Ectodermal cell (in vitro differentiated cells): ENCODE measurements at regions not wholly inside any gene's neighbourhood (a gene's known extent, or its start where the extent isn't known, plus 50 kb on each side); places are given as distances from the start of the nearest gene placed in this dataset.
"Not testable (repeated sequence)": the region's sequence is repeated elsewhere in the genome, so short reads cannot be mapped to it uniquely, and the experiment has no call there.

ENCODE experiments used
- H3K27ac ChIP-seq: 2 replicates; pipeline ENCODE4 v1.7.0; 2013; ENCODE audit warnings: mild to moderate bottlenecking, low read depth, low read length; ENCODE audit not compliant: insufficient read depth, poor library complexity, severe bottlenecking
- H3K27me3 ChIP-seq: 2 replicates; pipeline ENCODE4 v1.7.0; 2013; ENCODE audit warnings: mild to moderate bottlenecking, low read length; ENCODE audit not compliant: insufficient read depth, control insufficient read depth, poor library complexity, severe bottlenecking
- H3K36me3 ChIP-seq: one replicate; pipeline ENCODE4 v1.7.0; 2013; ENCODE audit warnings: low read length; ENCODE audit not compliant: control insufficient read depth, insufficient read depth
- H3K4me1 ChIP-seq: one replicate; pipeline ENCODE4 v1.7.0; 2013; ENCODE audit warnings: low read length; ENCODE audit not compliant: control insufficient read depth, insufficient read depth
- H3K4me3 ChIP-seq: 2 replicates; pipeline ENCODE4 v1.7.0; 2013; ENCODE audit warnings: low read depth, low read length, control low read depth; ENCODE audit not compliant: insufficient read depth
- H3K9me3 ChIP-seq: 2 replicates; pipeline ENCODE4 v1.7.0; 2013; ENCODE audit warnings: mild to moderate bottlenecking, low read length, moderate library complexity; ENCODE audit not compliant: control insufficient read depth
- WGBS, 2 experiments: methylation state at CpG; one replicate each; pipeline ENCODE4 v1.1.7; 2013; ENCODE audit warnings: missing lambda C conversion rate in 2 of 2; 5-methylcytosine and 5-hydroxymethylcytosine counted together

DNA sequence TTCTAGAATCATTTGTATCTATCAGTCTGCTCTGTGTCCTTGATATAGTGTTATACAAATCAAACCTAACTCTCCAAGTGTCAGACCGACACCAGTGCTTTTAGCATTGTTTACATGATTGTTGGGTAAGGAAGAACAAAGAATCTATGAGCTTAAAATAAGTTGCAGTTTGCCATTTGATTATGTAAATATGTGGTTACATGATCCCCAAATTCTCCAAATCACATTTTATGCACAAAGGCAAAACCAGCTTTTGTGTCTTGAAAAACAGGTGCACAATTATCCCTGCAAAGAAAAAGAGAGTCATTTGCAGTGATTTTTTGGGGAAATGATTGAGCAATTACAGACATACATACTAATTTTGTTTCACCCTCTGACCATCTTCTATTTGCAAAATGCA, 652.6 kb upstream of the CHAC2 start:
- Histone ChIP-seq H3K9me3 (no peaks in the 10 kb centered on the region), H3K27ac (no peak overlapping the region), H3K4me3 (no peak overlapping the region), H3K4me1 (no peaks in the 10 kb centered on the region), H3K36me3 (no peaks in the 10 kb centered on the region), H3K27me3 (no peaks in the 10 kb centered on the region)
- 83 to 100% methylated on average over 1 of the region's 1 CpG for WGBS, 2 experiments

DNA sequence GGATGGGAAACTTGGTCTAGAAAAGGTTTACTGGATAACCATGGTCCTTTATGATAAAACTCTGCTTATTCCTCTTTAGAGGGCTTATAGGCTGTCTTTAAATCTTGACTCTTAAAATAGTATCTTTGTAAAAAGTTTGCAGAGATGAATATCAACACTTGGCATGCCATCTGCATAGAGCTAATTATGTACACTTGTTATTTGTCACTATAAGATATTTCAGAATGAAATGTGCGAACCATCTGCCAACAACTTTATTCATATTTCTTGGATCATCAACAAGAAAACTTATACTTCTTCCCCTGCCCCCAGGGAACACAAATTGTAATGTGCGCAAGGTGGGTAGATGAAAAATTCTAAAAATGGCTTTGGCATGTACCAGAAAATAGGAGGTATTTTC, 653.0 kb upstream of the CHAC2 start:
- Histone ChIP-seq H3K27me3 (no peaks in the 10 kb centered on the region), H3K36me3 (no peaks in the 10 kb centered on the region), H3K9me3 (no peaks in the 10 kb centered on the region), H3K27ac (no peak overlapping the region), H3K4me3 (no peak overlapping the region), H3K4me1 (no peaks in the 10 kb centered on the region)
- 90% methylated on average over 2 of the region's 2 CpGs; no CpG with 5 or more reads in 1 of the 2 experiments for WGBS, 2 experiments

DNA sequence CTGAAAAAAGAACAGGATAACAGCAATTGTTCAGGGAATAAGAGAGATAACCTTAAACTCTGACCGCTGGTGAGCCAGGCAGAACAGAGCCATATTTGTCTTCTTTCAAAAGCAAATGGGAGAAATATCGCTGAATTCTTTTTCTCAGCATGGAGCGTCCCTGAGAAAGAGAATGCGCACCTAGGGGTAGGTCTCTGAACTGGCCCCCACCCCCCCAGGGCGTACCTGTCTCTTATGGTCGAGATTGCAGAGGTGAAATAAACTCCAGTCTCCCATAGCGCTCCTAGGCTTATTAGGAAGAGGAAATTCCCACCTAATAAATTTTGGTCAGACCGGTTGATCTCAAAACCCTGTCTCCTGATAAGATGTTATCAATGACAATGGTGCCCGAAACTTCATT, 655.2 kb upstream of the CHAC2 start:
- 76 to 83% methylated on average over 9 of the region's 9 CpGs for WGBS, 2 experiments
- not testable (repeated sequence) for H3K27me3 ChIP-seq, H3K4me3 ChIP-seq, H3K9me3 ChIP-seq, H3K27ac ChIP-seq, H3K36me3 ChIP-seq, H3K4me1 ChIP-seq

DNA sequence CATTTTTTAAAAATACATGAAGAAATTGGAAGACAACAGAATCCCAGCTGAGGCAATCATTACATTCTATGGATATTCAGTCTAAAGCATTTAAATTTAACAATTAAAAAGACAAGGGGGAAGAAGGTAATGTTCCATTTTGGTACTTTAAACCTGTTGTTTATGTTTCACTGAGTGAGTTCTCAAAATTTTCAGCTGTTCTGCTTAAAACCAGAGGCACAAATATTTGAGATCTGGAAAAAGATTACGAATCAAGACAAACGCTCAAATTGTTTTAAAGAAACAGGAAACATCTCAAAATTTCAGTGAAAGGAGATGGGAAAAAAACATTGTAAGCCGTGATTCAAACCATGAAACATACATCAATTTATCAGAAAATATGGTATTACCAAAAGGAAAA, 656.2 kb upstream of the CHAC2 start:
- 95 to 100% methylated on average over 3 of the region's 3 CpGs for WGBS, 2 experiments
- Histone ChIP-seq H3K4me1 (no peaks in the 10 kb centered on the region), H3K27ac (no peak overlapping the region), H3K27me3 (no peaks in the 10 kb centered on the region), H3K4me3 (no peak overlapping the region), H3K9me3 (no peaks in the 10 kb centered on the region), H3K36me3 (no peaks in the 10 kb centered on the region)

DNA sequence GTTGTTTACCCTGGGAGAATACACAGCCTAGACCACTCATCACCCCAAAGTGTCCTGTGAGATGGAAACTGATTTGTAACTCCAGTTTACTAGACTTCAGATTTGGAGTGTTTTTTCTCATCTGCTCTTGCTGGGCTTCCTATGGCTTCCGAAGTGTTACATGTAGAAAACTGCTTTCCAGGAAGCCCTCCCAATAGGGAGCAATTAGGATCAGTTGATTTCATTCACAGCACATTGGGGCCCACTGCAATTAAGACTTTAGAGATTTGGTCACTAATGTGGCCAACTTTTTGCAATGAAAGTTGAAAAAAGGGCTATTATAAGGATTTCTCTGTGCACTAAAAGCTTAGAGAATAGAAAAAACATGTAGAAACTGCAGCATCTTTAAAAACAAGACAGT, 656.6 kb upstream of the CHAC2 start:
- no peaks in the 10 kb centered on the region for H3K36me3 ChIP-seq
- WGBS, 2 experiments = 71 to 93% methylated on average over 1 of the region's 1 CpG
- no peaks in the 10 kb centered on the region for H3K4me1 ChIP-seq
- H3K4me3 ChIP-seq = no peak overlapping the region
- H3K27me3 ChIP-seq = no peaks in the 10 kb centered on the region
- H3K9me3 ChIP-seq = no peaks in the 10 kb centered on the region
- H3K27ac ChIP-seq = no peak overlapping the region

DNA sequence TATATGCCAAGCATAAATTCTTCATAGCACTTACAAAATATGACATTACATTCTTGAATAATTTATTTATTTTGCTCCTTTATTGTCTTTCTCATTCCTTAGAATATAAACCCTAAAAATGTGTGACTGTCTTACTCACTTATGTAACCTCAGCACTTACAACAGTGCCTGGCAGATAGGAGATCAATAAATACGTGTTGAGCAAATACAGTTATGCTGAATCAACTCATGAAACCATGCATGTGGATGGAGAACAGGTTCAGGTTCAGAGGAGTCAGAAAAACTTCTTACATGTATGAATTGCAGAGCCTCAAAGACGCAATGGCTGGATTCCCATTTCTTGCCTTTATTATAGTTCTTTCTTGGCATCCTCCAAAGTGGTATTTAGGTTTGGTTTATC, 659.4 kb upstream of the CHAC2 start:
- Histone ChIP-seq H3K27me3 (no peaks in the 10 kb centered on the region), H3K36me3 (no peaks in the 10 kb centered on the region), H3K9me3 (no peaks in the 10 kb centered on the region), H3K4me1 (peaks cover 5% of the 10 kb centered on the region), H3K27ac (no peak overlapping the region), H3K4me3 (no peak overlapping the region)
- WGBS, 2 experiments = 90 to 92% methylated on average over 2 of the region's 2 CpGs

DNA sequence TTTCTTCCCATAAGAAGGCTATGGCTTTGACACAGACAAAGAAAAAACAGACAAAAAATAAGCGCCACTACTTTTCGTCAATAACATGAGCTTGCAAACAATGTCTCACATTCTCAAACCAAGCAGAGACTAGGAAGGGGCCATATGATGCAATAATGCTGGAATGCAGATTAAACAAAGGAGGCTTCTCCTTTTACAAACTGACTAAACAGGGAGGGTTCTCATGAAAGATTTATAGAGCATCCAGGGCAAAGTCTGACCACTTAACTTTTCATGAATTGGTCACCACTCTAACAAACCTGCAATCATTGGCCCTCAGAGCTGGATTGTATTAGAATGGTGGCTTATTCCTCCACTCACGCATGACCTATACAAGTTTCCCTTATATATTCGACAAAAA, 663.3 kb upstream of the CHAC2 start:
- H3K27ac ChIP-seq = no peak overlapping the region
- no peaks in the 10 kb centered on the region for H3K9me3 ChIP-seq
- H3K36me3 ChIP-seq = no peaks in the 10 kb centered on the region
- peaks cover 5% of the 10 kb centered on the region for H3K4me1 ChIP-seq
- H3K27me3 ChIP-seq = no peaks in the 10 kb centered on the region
- WGBS, 2 experiments = 75 to 95% methylated on average over 3 to 4 of the region's 4 CpGs
- no peak overlapping the region for H3K4me3 ChIP-seq

DNA sequence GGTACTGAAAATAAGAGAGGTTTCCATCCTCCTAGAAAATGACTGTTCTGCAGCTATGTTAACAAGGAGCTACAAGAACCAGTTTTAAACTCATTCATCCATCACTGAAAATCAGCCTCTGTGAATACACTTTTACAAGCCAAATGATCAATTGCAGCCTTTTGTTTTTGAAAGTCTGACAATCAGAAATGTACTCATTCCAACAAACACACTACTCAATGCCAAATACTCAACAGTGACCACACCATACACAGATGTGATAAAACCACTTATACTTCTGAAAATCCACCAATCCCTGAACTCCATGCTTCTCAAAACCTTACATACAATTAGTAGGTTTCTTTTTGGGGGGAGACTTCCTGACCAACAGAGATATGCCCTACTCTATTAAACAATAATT, 663.9 kb upstream of the CHAC2 start:
- Histone ChIP-seq H3K9me3 (no peaks in the 10 kb centered on the region), H3K4me3 (no peak overlapping the region), H3K4me1 (peaks cover 5% of the 10 kb centered on the region), H3K36me3 (no peaks in the 10 kb centered on the region), H3K27ac (no peak overlapping the region), H3K27me3 (no peaks in the 10 kb centered on the region)

DNA sequence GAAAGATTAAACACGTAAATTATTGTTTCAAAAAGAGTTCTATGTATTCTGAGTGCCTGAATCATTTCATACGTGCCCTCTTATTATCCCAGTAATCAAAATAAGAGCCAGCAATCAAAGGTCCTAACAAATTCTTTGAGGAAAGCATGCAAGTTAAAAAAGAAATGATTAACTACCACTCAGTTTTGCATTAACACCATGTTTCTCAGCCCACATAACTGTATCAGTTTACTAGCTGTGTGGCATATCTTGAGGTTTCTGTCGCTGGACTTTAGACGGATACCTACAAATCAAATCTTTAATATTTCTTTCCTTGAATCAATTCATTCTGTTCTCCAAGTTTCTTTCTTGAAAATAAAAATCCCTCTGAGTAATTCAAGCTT, 668.9 kb upstream of the CHAC2 start:
- no peak overlapping the region for H3K27ac ChIP-seq

DNA sequence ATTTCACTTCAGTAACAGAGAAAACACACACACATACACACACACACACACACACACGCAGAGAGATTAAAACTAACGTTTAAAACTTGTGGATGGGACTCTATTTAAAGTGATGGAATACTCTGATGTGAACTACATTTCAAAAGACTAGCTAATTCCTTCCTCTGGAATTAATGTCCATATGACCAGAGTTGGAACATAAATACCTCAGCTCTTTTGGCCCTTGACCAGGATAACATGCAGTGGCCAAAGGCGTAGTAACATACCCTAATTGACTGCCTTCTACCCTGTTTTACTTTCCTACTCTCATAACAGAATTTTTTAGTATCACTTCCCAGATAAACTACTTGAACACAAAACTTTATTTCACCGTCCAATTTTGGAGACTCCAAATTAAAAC, 671.3 kb upstream of the CHAC2 start:
- H3K27ac ChIP-seq = no peak overlapping the region
- H3K4me3 ChIP-seq = no peak overlapping the region
- no peaks in the 10 kb centered on the region for H3K36me3 ChIP-seq
- no peaks in the 10 kb centered on the region for H3K27me3 ChIP-seq
- WGBS, 2 experiments = 96 to 97% methylated on average over 2 to 4 of the region's 4 CpGs
- H3K4me1 ChIP-seq = no peaks in the 10 kb centered on the region
- no peaks in the 10 kb centered on the region for H3K9me3 ChIP-seq

More for the DNA sequence above, 668.9 kb upstream of the CHAC2 start:
- Histone ChIP-seq H3K4me3 (no peak overlapping the region), H3K27me3 (no peaks in the 10 kb centered on the region), H3K36me3 (no peaks in the 10 kb centered on the region), H3K4me1 (no peaks in the 10 kb centered on the region), H3K9me3 (no peaks in the 10 kb centered on the region)
- 89 to 96% methylated on average over 4 of the region's 4 CpGs for WGBS, 2 experiments

DNA sequence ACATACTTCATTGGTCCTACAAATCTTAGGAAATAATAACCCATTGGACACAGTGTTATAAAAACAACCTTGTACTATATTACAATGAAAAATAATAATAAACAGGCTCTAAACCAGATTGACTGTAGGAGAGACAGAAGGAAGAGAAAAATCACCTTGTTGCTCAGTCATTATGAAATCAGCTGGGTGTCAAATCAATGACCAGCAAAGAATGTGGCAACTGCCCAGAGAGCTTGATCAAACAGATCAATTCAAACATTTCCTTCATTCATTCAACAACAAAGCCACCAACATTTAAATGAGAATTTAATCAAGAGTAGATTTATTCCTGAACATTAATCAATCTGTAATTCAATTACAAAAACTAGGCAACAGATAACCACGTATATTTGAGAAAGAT, 671.9 kb upstream of the CHAC2 start:
- Histone ChIP-seq H3K4me3 (no peak overlapping the region), H3K9me3 (no peaks in the 10 kb centered on the region), H3K36me3 (no peaks in the 10 kb centered on the region), H3K27ac (no peak overlapping the region), H3K27me3 (no peaks in the 10 kb centered on the region), H3K4me1 (no peaks in the 10 kb centered on the region)
- WGBS, 2 experiments = 86% methylated on average over 1 of the region's 1 CpG; no CpG with 5 or more reads in 1 of the 2 experiments
